Endodermal cell (in vitro differentiated cells): ENCODE measurements at regions not wholly inside any gene's neighbourhood (a gene's known extent, or its start where the extent isn't known, plus 50 kb on each side); places are given as distances from the start of the nearest gene placed in this dataset.
"Not testable (repeated sequence)": the region's sequence is repeated elsewhere in the genome, so short reads cannot be mapped to it uniquely, and the experiment has no call there.

Experiments
- DNase-seq: peaks from one replicate; pipeline ENCODE4 v3.0.0-alpha.2; 2017
- H3K27ac ChIP-seq: 2 replicates; pipeline ENCODE4 v1.5.1; 2013; ENCODE audit warnings: mild to moderate bottlenecking, low read depth, low read length, moderate library complexity
- H3K27me3 ChIP-seq: 2 replicates; pipeline ENCODE4 v1.6.1; 2013; ENCODE audit warnings: mild to moderate bottlenecking, low read length, moderate library complexity; ENCODE audit not compliant: insufficient read depth, control insufficient read depth, poor library complexity, severe bottlenecking
- H3K36me3 ChIP-seq: 2 replicates; pipeline ENCODE4 v1.7.0; 2013; ENCODE audit warnings: mild to moderate bottlenecking, low read length, moderate library complexity; ENCODE audit not compliant: control insufficient read depth, insufficient read depth
- H3K4me1 ChIP-seq: one replicate; pipeline ENCODE4 v1.7.0; 2013; ENCODE audit warnings: low read length; ENCODE audit not compliant: control insufficient read depth, insufficient read depth
- H3K4me3 ChIP-seq: 2 replicates; pipeline ENCODE4 v1.5.1; 2013; ENCODE audit warnings: mild to moderate bottlenecking, low read length, moderate library complexity
- H3K9ac ChIP-seq: 2 replicates; pipeline ENCODE4 v1.6.1; 2013; ENCODE audit warnings: mild to moderate bottlenecking, low read length, moderate library complexity; ENCODE audit not compliant: poor library complexity, severe bottlenecking; ENCODE audit errors: extremely low read depth
- H3K9me3 ChIP-seq: 2 replicates; pipeline ENCODE4 v1.6.1; 2013; ENCODE audit warnings: mild to moderate bottlenecking, low read length, moderate library complexity; ENCODE audit not compliant: control insufficient read depth
- H3K27ac Mint-ChIP-seq: 2 replicates; pipeline ENCODE4 v1.8.0; 2020; ENCODE audit warnings: mixed read lengths
- H3K27me3 Mint-ChIP-seq: 2 replicates; pipeline ENCODE4 v1.8.0; 2021; ENCODE audit warnings: mild to moderate bottlenecking, mixed read lengths; ENCODE audit not compliant: insufficient read depth
- H3K36me3 Mint-ChIP-seq: 2 replicates; pipeline ENCODE4 v1.8.0; 2020; ENCODE audit warnings: low read depth, mixed read lengths
- H3K4me1 Mint-ChIP-seq: 2 replicates; pipeline ENCODE4 v1.8.0; 2020; ENCODE audit warnings: mixed read lengths
- H3K4me3 Mint-ChIP-seq: 2 replicates; pipeline ENCODE4 v1.8.0; 2020; ENCODE audit warnings: mild to moderate bottlenecking, moderate library complexity, mixed read lengths
- H3K9me3 Mint-ChIP-seq: 2 replicates; pipeline ENCODE4 v1.8.0; 2020; ENCODE audit warnings: mild to moderate bottlenecking, mixed read lengths
- CTCF ChIP-seq: fragments of 200-600 bp; sonication (generic); conservative IDR thresholded peaks from 2 replicates; pipeline ENCODE4 v1.5.0; 2021; ENCODE audit warnings: antibody characterized with exemption, mild to moderate bottlenecking
- WGBS, 2 experiments: methylation state at CpG; one replicate each; pipeline versions ENCODE4 v1.1.5 to v1.1.7; 2013; ENCODE audit warnings: missing lambda C conversion rate in 2 of 2, mixed read lengths in 1 of 2; ENCODE audit not compliant: insufficient coverage in 1 of 2, insufficient read length in 1 of 2; 5-methylcytosine and 5-hydroxymethylcytosine counted together

- H3K9me3 Mint-ChIP-seq, result peaks cover 33% of the 10 kb centered on the region
- Histone ChIP-seq H3K9ac (no peak overlapping the region), H3K4me3 (no peak overlapping the region), H3K27ac (no peak overlapping the region), H3K27me3 (no peaks in the 10 kb centered on the region), H3K36me3 (no peaks in the 10 kb centered on the region), H3K4me1 (no peaks in the 10 kb centered on the region), H3K9me3 (peaks cover 21% of the 10 kb centered on the region)
- TF ChIP-seq CTCF, result no peak
- no peaks in the 10 kb centered on the region for H3K4me1 Mint-ChIP-seq
- 93 to 100% methylated on average over 1 to 2 of the region's 2 CpGs for WGBS, 2 experiments
- no peaks in the 10 kb centered on the region for H3K27me3 Mint-ChIP-seq
- H3K27ac Mint-ChIP-seq, result no peak overlapping the region
- H3K36me3 Mint-ChIP-seq, result peaks cover 2% of the 10 kb centered on the region
- no peak overlapping the region for H3K4me3 Mint-ChIP-seq
- DNase-seq, result no peak
These were observed 155.5 kb upstream of the MOCS2 start for GRCh38 chr5:53265043-53265442.

- peaks cover 48% of the 10 kb centered on the region for H3K9me3 Mint-ChIP-seq
- not testable (repeated sequence) for H3K36me3 Mint-ChIP-seq, H3K27me3 ChIP-seq, H3K36me3 ChIP-seq, H3K4me3 Mint-ChIP-seq, DNase-seq, H3K27ac ChIP-seq, H3K27me3 Mint-ChIP-seq, H3K9ac ChIP-seq, H3K4me1 ChIP-seq, H3K27ac Mint-ChIP-seq, H3K4me1 Mint-ChIP-seq
- Histone ChIP-seq H3K4me3 (peak overlapping the region; percentile 68), H3K9me3 (peaks cover 21% of the 10 kb centered on the region)
- WGBS, 2 experiments, result 79 to 86% methylated on average over 4 to 7 of the region's 7 CpGs
These were observed 158.7 kb upstream of the MOCS2 start for GRCh38 chr5:53268241-53268640.

GRCh38 chr5:53275666-53276065 is 166.1 kb upstream of the MOCS2 start:
- no peaks in the 10 kb centered on the region for H3K4me1 Mint-ChIP-seq
- no peak overlapping the region for H3K9ac ChIP-seq
- 84% methylated on average over 1 of the region's 1 CpG; no CpG with 5 or more reads in 1 of the 2 experiments for WGBS, 2 experiments
- peaks cover 12% of the 10 kb centered on the region for H3K9me3 Mint-ChIP-seq
- H3K27ac Mint-ChIP-seq, result no peak overlapping the region
- no peaks in the 10 kb centered on the region for H3K9me3 ChIP-seq
- H3K36me3 Mint-ChIP-seq, result no peaks in the 10 kb centered on the region
- no peak for DNase-seq
- H3K27me3 Mint-ChIP-seq, result no peaks in the 10 kb centered on the region
- no peaks in the 10 kb centered on the region for H3K36me3 ChIP-seq
- no peaks in the 10 kb centered on the region for H3K4me1 ChIP-seq
- H3K4me3 ChIP-seq, result no peak overlapping the region
- peak overlapping the region; percentile 33 for H3K27ac ChIP-seq
- no peak for TF ChIP-seq CTCF
- H3K27me3 ChIP-seq, result no peaks in the 10 kb centered on the region
- no peak overlapping the region for H3K4me3 Mint-ChIP-seq

GRCh38 chr5:53276825-53277224 is 167.3 kb upstream of the MOCS2 start:
- WGBS, 2 experiments, result 93 to 100% methylated on average over 2 to 3 of the region's 3 CpGs
- Histone ChIP-seq H3K36me3 (no peaks in the 10 kb centered on the region), H3K9ac (no peak overlapping the region), H3K27me3 (no peaks in the 10 kb centered on the region), H3K9me3 (no peaks in the 10 kb centered on the region), H3K4me1 (no peaks in the 10 kb centered on the region), H3K4me3 (no peak overlapping the region), H3K27ac (no peak overlapping the region)
- Mint-ChIP-seq H3K36me3 (no peaks in the 10 kb centered on the region), H3K4me1 (no peaks in the 10 kb centered on the region), H3K4me3 (no peak overlapping the region), H3K9me3 (peaks cover 11% of the 10 kb centered on the region), H3K27me3 (no peaks in the 10 kb centered on the region), H3K27ac (no peak overlapping the region)
- no peak for DNase-seq
- TF ChIP-seq CTCF, result no peak
